ENCODE measurements at regions not wholly inside any gene's neighbourhood (a gene's known extent, or its start where the extent isn't known, plus 50 kb on each side); places are given as distances from the start of the nearest gene placed in this dataset.
"Not testable (repeated sequence)": the region's sequence is repeated elsewhere in the genome, so short reads cannot be mapped to it uniquely, and the experiment has no call there.

DNA sequence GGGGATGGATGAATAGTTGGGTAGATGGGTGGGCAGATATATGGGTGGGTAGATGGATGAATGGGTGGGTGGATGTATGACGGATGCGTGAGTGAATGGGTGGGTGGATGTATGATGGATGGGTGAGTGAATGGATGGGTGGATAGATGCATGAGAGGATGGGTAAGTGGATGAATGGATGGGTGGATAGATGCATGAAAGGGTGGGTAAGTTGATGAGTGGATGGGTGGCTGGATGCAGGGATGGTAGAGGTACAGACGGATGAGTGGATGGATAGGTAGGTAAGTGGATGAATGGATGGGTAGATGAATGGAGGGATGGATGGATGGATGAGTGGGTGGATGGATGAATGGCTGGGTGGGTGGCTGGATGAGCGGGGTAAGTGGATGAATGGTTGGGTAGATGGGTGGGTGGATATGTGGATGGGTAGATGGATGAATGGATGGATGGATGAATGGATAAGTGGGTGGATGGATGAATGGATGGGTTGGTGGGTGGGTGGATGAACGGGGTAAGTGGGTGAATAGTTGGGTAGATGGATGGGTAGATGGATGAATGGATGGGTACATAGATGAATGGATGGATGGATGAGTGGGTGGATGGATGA lies 208.9 kb downstream of the NPIPB11 start:
- not testable (repeated sequence) for DNase-seq

DNA sequence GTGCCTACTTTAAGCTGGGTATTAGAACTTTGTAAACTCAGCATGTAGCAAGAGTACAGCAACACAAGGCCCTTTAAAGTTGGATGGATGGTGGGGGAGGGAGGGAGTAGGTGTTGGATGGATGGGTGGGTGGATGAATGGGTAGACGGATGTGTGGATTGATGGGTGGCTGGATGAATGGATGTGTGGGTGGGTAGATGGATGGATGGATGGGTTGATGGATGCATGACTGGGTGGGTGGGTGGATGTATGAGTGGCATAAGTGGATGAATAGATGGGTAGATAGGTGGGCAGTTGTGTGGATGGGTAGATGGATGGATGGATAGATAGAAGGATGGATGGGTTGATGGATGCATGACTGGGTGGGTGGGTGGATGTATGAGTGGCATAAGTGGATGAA lies 209.8 kb downstream of the NPIPB11 start:
- not testable (repeated sequence) for DNase-seq

DNA sequence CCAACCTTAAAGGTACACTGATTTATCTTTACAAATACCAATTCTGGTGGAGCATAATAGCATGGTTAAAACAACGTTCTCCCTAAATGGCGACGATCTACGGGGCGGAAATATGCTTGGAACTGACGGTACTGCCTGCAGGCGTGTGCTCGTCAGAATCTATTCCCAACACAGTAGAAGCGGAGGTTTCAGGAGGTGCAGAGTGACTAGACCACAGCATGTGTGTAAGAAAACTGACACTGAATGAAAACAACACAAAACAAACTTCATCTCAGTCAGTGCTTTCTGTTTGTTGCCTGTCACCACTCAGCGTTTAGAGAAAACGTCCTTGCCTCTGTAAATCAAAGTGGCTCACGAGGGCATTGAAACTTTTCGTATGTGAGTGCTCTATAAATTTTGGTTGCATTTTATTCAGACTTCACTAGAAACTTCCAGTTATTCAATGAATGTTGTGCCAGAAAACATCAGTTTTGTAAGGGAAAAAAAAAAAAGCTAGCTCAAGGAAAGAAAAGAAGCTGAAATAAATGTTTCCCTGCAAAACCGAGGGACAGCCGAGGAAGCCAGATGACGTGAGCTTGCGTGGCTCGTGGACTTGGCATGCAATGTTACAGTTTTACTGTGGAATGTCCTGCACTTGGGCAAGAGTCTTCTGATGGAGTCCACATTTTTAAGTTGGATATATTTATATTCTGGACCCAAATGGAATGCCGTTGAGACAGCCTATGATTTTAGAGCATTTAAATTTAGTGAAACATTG lies 210.4 kb downstream of the LAT start:
- DNase-seq, result not testable (repeated sequence)

DNA sequence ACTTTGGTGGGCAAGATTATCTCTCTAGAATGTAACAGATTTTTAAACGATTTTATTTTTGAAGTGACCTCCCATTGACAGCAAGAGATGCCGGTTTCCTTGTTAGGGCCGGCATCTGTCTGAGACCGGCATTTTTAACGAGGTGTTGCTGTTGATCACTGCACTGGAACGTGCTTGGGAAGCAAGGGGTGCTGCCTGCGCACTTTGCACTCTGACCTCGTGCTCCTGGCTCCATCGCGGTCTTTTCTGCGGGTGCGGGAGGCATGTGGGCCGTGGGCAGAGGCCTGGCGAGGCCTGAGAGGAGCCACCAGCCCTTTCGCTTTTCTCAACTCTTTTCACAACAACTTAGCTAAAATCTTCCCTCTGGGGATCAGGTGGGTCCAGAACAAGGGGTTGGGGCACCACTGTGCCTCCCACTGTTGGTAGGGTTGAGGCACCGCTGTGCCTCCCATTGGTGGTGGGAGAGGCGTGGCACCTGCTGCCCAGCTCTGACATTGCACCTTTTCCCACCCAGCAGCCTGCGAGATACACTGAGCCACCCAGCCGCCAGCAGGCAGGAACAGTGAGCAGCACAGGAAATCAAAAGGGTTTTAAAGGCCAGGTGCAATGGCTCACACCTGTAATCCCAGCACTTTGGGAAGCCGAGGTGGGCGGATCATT lies 209.5 kb downstream of the LAT start:
- not testable (repeated sequence) for DNase-seq

GRCh38 chr16:29193634-29194033 lies 208.8 kb downstream of the LAT start:
- not testable (repeated sequence) for DNase-seq

GRCh38 chr16:29193248-29193574 lies 208.4 kb downstream of the LAT start:
- DNase-seq, result not testable (repeated sequence)

DNA sequence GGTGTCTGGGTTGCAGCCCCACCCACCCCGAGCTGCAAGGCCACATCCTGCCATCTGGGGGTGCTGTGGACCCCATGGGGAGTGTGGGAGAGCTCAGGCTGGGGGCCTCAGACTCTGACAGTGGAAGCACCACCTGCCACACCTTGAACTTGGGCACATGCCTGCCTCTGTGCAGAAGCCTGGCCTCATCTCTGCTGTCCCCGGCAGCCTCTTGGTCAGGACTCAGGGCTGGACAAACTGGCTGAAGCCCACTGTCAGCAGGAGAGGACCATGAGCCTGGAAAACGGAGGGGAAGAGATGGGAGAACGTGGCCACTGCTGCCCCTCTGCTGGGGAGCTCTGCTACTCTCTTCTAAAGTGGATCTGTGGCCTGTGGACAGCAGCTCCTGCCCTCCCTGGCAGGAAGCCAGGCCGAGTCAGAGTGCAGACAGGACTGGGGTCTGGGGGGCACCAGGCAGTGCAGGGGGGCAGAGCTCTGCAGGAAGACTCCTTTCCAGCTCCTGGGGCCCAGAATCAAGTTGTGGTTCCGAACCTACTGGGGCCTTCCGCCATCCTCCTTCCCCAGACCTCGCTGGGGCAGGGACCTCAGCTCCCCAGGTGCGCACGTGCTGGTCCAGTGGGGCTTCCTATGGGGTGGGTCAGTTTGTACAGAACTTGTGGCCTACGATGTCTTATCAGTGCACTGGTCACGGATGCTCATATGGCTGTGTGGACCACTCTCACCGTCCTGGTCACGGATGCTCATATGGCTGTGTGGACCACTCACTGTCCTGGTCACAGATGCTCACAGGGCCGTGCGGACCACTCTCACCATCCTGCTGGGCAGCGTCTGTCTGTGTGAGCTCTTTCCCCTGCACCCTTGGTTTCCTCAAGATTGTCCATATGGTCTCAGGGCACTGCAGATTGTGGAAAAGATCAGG lies 207.7 kb downstream of the LAT start:
- DNase-seq, result no peak

- not testable (repeated sequence) for DNase-seq
Measured at GRCh38 chr16:29191636-29192180, 206.9 kb downstream of the LAT start.

DNA sequence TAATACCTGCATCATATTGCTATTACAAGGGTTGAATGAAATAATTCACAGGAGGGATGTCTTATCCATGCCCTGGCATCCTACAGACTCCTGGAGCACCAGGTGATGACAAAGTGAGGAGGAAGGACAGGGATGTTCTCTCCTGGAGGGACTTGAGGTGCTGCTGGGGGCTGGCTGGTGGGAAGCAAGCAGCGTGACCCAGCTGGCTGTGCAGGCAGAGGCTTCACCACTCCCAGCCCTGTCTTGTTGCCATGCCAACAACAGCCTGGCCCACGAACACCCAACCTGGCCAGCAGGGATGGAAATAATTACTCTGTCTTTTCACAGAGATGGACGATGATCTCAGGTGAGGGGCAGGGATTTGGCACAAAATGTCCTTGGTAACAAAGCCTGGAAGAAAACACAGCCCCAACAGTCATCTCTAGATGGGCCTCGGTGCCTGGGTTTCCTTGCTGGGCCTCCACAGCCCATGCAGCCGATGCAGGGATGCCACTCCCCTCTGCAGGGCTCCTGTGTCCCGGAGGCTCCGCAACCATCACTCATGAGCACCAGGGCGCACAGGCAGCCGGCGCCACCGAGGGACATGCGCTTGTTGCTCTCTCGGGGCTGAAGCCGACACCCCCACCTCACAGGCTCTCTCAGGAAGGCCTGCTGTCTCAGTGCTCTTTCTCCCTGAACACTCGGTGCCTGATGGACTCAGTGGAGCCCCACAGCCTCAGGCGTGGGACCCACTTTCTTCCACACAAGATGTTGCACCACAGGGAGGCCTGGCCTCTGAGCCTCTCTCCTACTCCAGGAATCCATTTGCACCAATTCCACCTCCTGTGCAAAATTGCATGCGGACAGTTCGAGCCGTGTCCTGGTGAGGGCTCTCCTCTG lies 205.9 kb downstream of the LAT start:
- DNase-seq, result not testable (repeated sequence)

DNA sequence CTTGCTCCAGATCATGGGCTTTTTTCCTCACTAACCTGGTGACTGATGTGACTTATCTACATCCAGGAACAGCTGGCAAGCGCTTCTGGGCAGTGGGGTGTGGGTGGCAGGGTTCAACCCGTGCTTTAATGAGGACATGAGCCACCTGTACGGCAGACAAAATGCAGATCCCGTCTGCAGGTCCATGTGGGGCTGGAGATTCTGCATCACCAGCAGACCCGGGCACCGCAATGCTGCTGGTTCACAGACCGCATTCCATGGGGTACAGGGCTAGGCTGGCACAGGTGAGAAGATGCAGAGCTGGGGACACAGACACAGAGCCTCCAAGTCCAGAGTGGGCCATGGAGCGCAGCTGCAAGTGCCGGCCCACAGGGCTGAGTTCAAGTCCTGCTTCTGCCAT lies 204.0 kb downstream of the LAT start:
- DNase-seq, result not testable (repeated sequence)

DNA sequence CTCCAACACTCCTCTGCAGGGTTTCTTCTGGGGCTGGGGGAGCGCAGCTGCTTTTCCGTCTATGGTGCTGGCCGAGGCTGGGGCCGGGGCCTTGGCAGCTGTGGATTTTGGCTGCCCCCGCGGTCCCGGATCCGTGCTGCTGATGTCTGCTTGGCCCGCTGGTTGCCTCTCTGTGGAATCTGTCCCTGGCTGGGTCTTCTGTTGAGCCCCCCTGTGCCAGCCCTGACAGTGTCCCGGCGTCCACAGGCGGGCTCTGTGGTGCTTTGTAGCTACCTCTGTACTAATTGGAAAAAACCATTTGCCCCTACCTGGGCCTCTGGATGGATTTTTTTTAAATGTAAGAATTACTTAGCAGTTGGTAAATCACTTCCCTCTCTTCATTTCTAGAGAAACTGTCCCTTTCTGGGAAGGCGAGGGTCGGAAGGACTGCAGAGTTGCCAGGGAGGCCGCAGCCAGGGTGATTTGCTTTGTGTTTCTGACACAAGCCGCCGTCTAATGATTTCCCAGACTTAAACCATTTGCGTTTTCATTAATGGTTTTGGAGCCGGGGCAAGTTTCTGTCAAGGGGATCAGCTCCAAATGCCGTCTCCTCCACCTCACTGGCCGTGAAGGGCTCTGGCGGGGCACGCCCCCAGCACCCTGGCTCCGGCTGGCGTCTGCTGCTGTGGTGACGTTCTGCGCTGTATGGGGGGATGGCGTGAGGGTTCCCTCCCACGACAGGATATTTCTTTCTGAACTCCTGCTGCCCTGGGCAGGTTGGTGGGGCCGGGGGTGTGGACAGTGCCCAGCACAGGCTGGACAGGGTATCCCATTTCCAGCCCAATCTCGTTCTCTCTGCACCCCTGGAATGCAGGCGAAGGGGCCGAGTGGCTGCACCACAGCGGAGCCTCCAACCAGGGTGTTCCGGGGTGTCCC lies 201.7 kb downstream of the LAT start:
- DNase-seq, result not testable (repeated sequence)

DNA sequence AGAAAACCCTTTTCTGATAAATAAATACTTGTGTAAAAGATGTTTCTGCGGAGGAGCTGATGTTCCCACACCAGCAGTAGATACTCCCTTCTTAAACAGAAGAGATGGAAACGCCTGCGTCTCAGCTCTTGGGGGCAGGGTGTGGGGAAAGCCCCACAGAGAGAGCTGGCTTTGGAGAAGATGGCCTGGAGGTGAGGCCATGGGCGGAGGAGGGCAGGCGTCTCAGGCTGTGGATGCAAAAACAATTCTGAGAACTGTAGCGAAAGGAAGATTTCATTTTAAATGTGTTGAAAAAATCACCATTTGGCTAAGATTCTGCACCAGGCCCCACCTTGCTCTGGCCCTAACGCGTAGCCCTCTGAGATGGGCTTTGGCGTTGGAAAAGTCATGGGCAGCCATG lies 201.0 kb downstream of the LAT start:
- DNase-seq, result not testable (repeated sequence)

DNA sequence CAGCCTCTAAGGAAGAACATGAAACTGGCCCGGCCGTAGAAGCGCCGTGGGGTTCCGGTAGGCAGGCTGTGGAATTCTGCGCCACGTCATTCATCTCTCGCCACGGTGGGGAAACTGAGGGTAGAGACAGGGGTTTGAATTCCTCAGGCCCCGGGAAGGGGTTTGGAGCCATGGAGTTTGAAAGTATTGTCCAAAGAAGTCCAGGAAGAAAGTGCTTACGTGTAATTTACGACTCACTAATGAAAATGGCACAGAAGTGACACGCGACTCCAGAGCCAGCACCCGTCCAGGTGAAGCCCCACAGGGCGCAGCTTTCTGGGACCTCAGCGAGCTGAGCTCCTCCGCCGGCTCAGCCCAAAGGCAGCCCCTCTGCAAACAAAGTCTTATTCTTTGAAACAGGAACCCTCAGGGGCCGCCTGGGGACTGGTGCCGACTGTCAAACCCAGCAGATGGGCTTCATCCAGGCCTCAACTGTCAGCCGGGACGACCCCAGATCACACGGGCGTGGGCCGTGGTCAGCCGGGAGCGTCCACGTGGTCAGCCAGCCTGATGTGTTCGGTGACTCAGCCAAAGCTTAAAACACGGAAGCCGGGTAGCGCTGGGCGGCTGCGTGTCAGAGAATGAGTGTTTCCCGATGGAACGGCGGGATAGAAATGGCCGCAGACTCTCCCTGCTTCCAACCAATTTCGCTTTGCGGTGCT lies 200.0 kb downstream of the LAT start:
- DNase-seq, result not testable (repeated sequence)

DNA sequence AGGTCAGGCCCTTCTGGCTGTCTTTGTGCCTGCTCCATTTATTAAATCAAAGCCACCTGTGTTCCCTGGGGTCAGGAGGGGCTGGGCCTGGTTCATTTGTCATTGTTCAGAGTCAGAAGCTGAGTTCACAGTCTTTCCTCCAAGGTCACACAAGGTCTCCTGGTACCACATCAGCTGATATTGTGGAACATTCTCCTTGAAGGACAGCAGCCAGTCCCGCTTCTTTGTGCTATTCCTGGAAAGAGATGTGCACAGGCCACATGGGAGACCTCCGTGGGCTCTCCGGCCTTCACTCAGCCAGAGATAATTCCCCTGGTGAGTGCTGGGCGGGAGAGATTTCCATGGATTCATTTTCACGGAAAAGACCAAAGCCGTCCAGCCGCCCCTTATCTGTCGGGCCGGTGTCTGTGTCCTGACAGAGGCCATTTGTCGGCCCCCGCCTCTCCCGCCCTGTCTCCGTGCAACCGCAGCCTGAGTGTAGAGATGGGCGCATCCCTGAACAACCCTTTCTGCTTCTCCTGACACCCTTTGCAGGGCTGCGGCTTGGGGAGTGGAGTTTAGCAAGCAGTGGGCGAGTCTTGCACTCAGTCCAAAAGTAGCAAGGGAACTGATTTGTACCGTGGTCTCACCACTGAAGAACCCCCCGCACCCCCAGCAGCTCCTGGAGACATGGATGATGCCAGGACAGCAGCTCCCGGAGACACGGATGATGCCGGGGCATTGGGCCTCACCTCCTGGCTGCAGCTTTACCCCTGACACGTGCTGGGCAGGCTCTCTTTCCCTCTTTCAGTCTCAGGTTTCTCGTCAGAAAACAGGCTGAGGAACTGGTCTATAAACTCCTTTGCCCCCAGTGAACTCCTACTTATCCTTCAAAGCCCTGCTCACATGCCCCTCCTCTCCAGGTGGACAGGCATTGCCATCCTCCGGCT lies 198.4 kb downstream of the LAT start:
- DNase-seq, result not testable (repeated sequence)

- no peak for DNase-seq
Measured at GRCh38 chr16:29182501-29182900, 197.6 kb downstream of the LAT start.

- not testable (repeated sequence) for DNase-seq
Measured at GRCh38 chr16:29181921-29182411, 197.1 kb downstream of the LAT start.

GRCh38 chr16:29181254-29181780 lies 196.5 kb downstream of the LAT start:
- not testable (repeated sequence) for DNase-seq

DNA sequence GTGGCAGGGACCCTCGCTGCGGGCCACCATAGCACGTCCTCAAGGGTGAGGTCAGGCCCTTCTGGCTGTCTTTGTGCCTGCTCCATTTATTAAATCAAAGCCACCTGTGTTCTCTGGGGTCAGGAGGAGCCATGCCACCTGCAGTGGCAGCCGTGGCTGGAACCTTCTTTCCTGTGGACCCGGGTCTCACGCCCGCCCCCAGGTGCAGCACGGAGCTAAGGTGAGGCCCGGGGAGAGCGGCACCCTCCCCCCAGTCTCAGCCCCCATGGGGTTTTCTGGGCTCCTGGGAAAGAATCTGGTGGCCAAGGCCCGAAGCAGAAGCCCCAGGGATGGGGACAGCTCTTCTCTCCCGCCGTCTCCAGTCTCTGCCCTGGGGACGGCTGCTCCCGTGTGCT lies 195.4 kb downstream of the LAT start:
- DNase-seq, result not testable (repeated sequence)

Measured in SW 1271 (cell line).